GM12874 (cell line): ENCODE measurements at regions not wholly inside any gene's neighbourhood (a gene's known extent, or its start where the extent isn't known, plus 50 kb on each side); places are given as distances from the start of the nearest gene placed in this dataset.

Experiments
- CTCF ChIP-seq: IDR thresholded peaks from 2 replicates; pipeline ENCODE4 v1.5.1; 2011; ENCODE audit warnings: low read depth, mild to moderate bottlenecking, control low read depth, low read length, moderate library complexity; ENCODE audit not compliant: insufficient read depth

- TF ChIP-seq CTCF: no peak
These were observed 91.4 kb upstream of the ASAP2 start for GRCh38 chr2:9115229-9115628.

DNA sequence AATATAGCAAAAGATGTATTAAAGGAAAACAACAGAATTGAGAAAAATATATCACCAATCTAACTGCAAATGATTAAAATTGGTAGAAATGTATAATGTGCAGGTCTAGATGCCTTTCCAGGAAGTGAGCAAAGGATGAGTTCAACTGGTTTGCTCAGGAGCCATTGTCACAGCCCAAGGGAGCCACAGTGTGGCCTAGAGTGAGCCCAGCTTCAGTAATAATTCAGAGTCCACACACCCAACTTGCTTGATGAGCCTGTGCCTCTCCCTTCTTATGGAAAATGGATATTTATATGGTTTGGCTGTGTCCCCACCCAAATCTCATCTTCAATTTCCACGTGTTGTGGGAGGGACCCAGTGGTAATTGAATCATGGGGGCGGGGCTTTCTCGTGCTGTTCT is 92.2 kb upstream of the ASAP2 start:
- TF ChIP-seq CTCF: 0 out of 2 replicates have a peak, but pooled peaks have one; percentile 28

GRCh38 chr2:9113916-9114315 is 92.7 kb upstream of the ASAP2 start:
- TF ChIP-seq CTCF: no peak

DNA sequence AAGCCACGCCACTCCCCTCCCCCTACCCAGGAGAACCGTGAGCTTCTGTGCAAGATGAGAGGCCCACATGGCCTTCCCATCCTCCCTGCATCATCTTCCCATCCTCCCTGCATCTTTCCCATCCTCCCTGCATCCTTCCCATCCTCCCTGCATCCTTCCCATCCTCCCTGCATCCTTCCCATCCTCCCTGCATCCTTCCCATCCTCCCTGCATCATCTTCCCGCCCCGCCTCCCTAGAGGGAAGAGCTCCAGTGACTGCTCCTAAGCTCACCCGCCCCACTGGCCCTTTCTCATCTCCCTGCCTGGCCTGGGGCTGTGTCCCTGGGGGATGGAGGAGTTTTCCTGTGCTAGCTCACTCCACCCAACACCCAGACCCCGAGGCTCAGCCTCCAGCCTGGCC is 93.3 kb upstream of the ASAP2 start:
- TF ChIP-seq CTCF: no peak

DNA sequence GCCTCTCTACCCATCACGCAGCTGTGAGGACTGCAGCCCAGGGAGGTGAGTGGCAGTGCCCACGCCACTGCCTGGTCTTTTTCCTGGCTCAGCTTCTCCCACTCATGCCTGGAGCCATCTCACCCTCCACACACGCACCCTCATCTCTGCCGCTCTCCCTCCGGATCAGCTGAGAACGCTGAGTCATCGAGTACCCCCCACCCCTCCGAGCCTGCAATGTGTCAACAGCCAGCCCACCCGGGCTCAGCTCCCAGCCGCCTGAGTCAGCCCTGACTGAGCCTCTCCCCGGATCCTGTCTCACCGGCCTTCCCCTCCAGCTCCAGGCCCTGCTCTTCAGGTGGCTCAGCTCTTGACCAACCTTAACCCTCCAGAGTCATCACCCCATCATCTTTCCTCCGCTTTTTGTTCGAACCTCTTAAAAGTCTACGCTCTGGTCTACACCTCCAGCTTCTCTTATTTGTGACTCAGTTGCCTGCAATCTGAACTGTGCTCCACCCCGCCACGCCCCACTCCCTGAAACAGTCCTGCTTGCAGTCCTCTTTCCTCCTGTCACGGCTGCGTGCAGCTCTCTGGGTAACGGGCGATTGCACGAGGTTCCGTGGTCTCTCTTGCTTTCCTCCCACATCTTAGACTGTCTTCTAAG is 94.4 kb upstream of the ASAP2 start:
- no peak for TF ChIP-seq CTCF

DNA sequence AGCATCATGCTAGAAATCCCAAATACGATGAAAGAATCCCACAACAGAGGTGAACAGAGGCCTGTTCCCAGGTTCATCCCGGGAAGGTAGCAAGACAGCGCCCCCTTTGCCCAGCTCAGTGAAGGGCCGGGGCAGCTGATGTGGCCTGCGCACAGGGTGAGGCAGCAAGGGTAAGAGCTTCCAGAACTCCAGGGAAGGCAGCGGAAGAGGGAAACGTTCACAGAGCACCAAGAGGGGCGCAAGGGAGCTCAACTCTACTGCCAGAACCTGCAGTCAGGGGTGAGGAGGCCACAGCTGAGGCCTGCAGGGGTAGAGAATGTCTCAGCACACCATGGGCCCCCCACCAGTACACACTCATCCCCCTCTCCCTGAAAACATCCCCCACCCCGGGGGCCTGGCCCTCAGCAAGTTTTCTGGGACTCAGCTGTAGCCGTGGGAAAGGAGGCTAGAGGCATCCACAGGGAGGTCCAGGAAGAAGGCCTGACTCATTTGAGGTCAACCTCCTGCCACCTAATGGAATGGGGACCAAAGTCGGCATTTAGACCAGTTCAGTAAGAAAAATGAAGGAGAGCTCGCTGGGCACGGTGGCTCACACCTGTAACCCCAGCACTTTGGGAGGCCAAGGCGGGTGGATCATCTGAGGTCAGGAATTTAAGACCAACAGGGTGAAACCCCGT is 95.6 kb upstream of the ASAP2 start:
- 0 out of 2 replicates have a peak, but pooled peaks have one; percentile 27 for TF ChIP-seq CTCF

- no peak for TF ChIP-seq CTCF
These were observed 96.2 kb upstream of the ASAP2 start for GRCh38 chr2:9110346-9110884.
